H9 (cell line): ENCODE measurements at regions not wholly inside any gene's neighbourhood (a gene's known extent, or its start where the extent isn't known, plus 50 kb on each side); places are given as distances from the start of the nearest gene placed in this dataset.

ENCODE experiments used
- DNase-seq: peaks from one replicate; pipeline ENCODE4 v3.0.0-alpha.2; 2017
- H2AFZ ChIP-seq: one replicate; pipeline ENCODE4 v1.6.1; 2013; ENCODE audit warnings: mild to moderate bottlenecking, low read length, control low read depth, moderate library complexity
- H2AK5ac ChIP-seq: 2 replicates; pipeline ENCODE4 v1.6.1; 2013; ENCODE audit warnings: low read length, control low read depth, mixed read lengths; ENCODE audit not compliant: insufficient read length
- H2BK120ac ChIP-seq: one replicate; pipeline ENCODE4 v1.6.1; 2013; ENCODE audit warnings: low read depth, mild to moderate bottlenecking, low read length, control low read depth, inconsistent platforms; ENCODE audit not compliant: poor library complexity, severe bottlenecking
- H2BK12ac ChIP-seq: 2 replicates; pipeline ENCODE4 v1.6.1; 2013; ENCODE audit warnings: low read length, control low read depth, mixed read lengths, low read depth; ENCODE audit not compliant: insufficient read length
- H2BK15ac ChIP-seq: 2 replicates; pipeline ENCODE4 v1.6.1; 2013; ENCODE audit warnings: low read depth, low read length, control low read depth
- H2BK20ac ChIP-seq: one replicate; pipeline ENCODE4 v1.6.1; 2013; ENCODE audit warnings: low read depth, mild to moderate bottlenecking, low read length, control low read depth, inconsistent platforms; ENCODE audit not compliant: poor library complexity, severe bottlenecking
- H2BK5ac ChIP-seq: 2 replicates; pipeline ENCODE4 v1.6.1; 2013; ENCODE audit warnings: low read length, control low read depth, mixed read lengths; ENCODE audit not compliant: insufficient read length
- H3K14ac ChIP-seq: 2 replicates; pipeline ENCODE4 v1.6.1; 2013; ENCODE audit warnings: low read length, control low read depth; ENCODE audit not compliant: insufficient read depth
- H3K18ac ChIP-seq: 2 replicates; pipeline ENCODE4 v1.6.1; 2013; ENCODE audit warnings: low read depth, mild to moderate bottlenecking, mixed read lengths, low read length, control low read depth; ENCODE audit not compliant: insufficient read length
- H3K23ac ChIP-seq: 2 replicates; pipeline ENCODE4 v1.6.1; 2013; ENCODE audit warnings: low read length, control low read depth, mixed read lengths, low read depth; ENCODE audit not compliant: insufficient read length
- H3K23me2 ChIP-seq: 2 replicates; pipeline ENCODE4 v1.6.1; 2013; ENCODE audit warnings: low read depth, mild to moderate bottlenecking, mixed read lengths, low read length, control low read depth; ENCODE audit not compliant: insufficient read length, poor library complexity, severe bottlenecking
- H3K27ac ChIP-seq: 2 replicates; pipeline ENCODE4 v1.5.1; 2013; ENCODE audit warnings: low read length, control low read depth, mixed read lengths, low read depth; ENCODE audit not compliant: insufficient read length
- H3K27me3 ChIP-seq: 2 replicates; pipeline ENCODE4 v1.6.1; 2013; ENCODE audit warnings: low read length, control low read depth, inconsistent platforms; ENCODE audit not compliant: insufficient read depth
- H3K4ac ChIP-seq: 2 replicates; pipeline ENCODE4 v1.6.1; 2013; ENCODE audit warnings: low read depth, mild to moderate bottlenecking, control low read depth, inconsistent platforms, low read length, moderate library complexity
- H3K4me1 ChIP-seq: 2 replicates; pipeline ENCODE4 v1.6.1; 2013; ENCODE audit warnings: low read length, control low read depth, inconsistent platforms; ENCODE audit not compliant: insufficient read depth
- H3K4me2 ChIP-seq: 2 replicates; pipeline ENCODE4 v1.6.1; 2013; ENCODE audit warnings: low read length, control low read depth, mixed read lengths; ENCODE audit not compliant: insufficient read length, insufficient read depth
- H3K56ac ChIP-seq: 2 replicates; pipeline ENCODE4 v1.6.1; 2013; ENCODE audit warnings: low read depth, mild to moderate bottlenecking, mixed read lengths, low read length, control low read depth; ENCODE audit not compliant: insufficient read length
- H3K79me1 ChIP-seq: 2 replicates; pipeline ENCODE4 v1.6.1; 2013; ENCODE audit warnings: low read depth, mild to moderate bottlenecking, moderate library complexity, low read length, control low read depth, inconsistent platforms; ENCODE audit not compliant: insufficient read depth, poor library complexity, severe bottlenecking
- H3K79me2 ChIP-seq: 2 replicates; pipeline ENCODE4 v1.6.1; 2013; ENCODE audit warnings: low read length, control low read depth, inconsistent platforms; ENCODE audit not compliant: insufficient read depth
- H3K9ac ChIP-seq: 2 replicates; pipeline ENCODE4 v1.6.1; 2013; ENCODE audit warnings: low read length, control low read depth, mixed read lengths; ENCODE audit not compliant: insufficient read length; ENCODE audit errors: extremely low read depth
- H3K9me3 ChIP-seq: one replicate; pipeline ENCODE4 v1.6.1; 2013; ENCODE audit warnings: low read depth, low read length, inconsistent platforms; ENCODE audit not compliant: control insufficient read depth
- H3T11ph ChIP-seq: one replicate; pipeline ENCODE4 v1.6.1; 2013; ENCODE audit warnings: mild to moderate bottlenecking, low read length, control low read depth, inconsistent platforms
- H4K20me1 ChIP-seq: one replicate; pipeline ENCODE4 v1.6.1; 2013; ENCODE audit not compliant: control insufficient read depth, insufficient read length, insufficient read depth
- H4K5ac ChIP-seq: 2 replicates; pipeline ENCODE4 v1.6.1; 2013; ENCODE audit warnings: low read depth, mild to moderate bottlenecking, mixed read lengths, low read length, control low read depth; ENCODE audit not compliant: insufficient read length
- H4K8ac ChIP-seq: replicated peaks from 2 replicates; pipeline ENCODE4 v1.6.1; 2013; ENCODE audit warnings: low read length, control low read depth, mixed read lengths, low read depth; ENCODE audit not compliant: insufficient read length
- H4K91ac ChIP-seq: 2 replicates; pipeline ENCODE4 v1.6.1; 2013; ENCODE audit warnings: low read depth, mild to moderate bottlenecking, moderate library complexity, mixed read lengths, low read length, control low read depth; ENCODE audit not compliant: insufficient read length
- H3K27ac Mint-ChIP-seq, 3 experiments: 2 replicates in 2 of 3; 3 replicates in 1 of 3; pipeline ENCODE4 v1.8.0; 2020 to 2021; ENCODE audit warnings: mixed read lengths in 3 of 3, mild to moderate bottlenecking in 1 of 3, moderate library complexity in 1 of 3
- H3K27me3 Mint-ChIP-seq: 2 replicates; pipeline ENCODE4 v1.8.0; 2021; ENCODE audit warnings: low read depth, mild to moderate bottlenecking, moderate library complexity, mixed read lengths
- H3K36me3 Mint-ChIP-seq, 3 experiments: 2 replicates in 2 of 3; 3 replicates in 1 of 3; pipeline ENCODE4 v1.8.0; 2020 to 2021; ENCODE audit warnings: low read depth in 3 of 3, mixed read lengths in 3 of 3; ENCODE audit not compliant: insufficient read depth in 1 of 3
- H3K4me1 Mint-ChIP-seq, 2 experiments: 2 replicates each; pipeline ENCODE4 v1.8.0; 2020; ENCODE audit warnings: mixed read lengths in 2 of 2
- H3K4me3 Mint-ChIP-seq, 2 experiments: 2 replicates in 1 of 2; 3 replicates in 1 of 2; pipeline ENCODE4 v1.8.0; 2020 to 2021; ENCODE audit warnings: mild to moderate bottlenecking in 2 of 2, mixed read lengths in 2 of 2, moderate library complexity in 1 of 2
- H3K9me3 Mint-ChIP-seq, 2 experiments: 2 replicates in 1 of 2; 3 replicates in 1 of 2; pipeline ENCODE4 v1.8.0; 2020; ENCODE audit warnings: mild to moderate bottlenecking in 2 of 2, mixed read lengths in 2 of 2, moderate library complexity in 1 of 2
- WGBS: extraction: QIAGEN DNeasy Blood & Tissue Kit; methylation state at CpG from one replicate; pipeline ENCODE4 v1.1.7; 2013; ENCODE audit warnings: missing lambda C conversion rate, low lambda C conversion rate, mixed read lengths; ENCODE audit not compliant: insufficient read length; ENCODE audit errors: extremely low coverage; 5-methylcytosine and 5-hydroxymethylcytosine counted together
- TF ChIP-seq, protein P1 (sequence below): fragments of 200-600 bp; sonication (generic); conservative IDR thresholded peaks from 3 replicates; pipeline ENCODE4 v1.8.0; 2021; ENCODE audit warnings: antibody characterized with exemption, mild to moderate bottlenecking

DNA sequence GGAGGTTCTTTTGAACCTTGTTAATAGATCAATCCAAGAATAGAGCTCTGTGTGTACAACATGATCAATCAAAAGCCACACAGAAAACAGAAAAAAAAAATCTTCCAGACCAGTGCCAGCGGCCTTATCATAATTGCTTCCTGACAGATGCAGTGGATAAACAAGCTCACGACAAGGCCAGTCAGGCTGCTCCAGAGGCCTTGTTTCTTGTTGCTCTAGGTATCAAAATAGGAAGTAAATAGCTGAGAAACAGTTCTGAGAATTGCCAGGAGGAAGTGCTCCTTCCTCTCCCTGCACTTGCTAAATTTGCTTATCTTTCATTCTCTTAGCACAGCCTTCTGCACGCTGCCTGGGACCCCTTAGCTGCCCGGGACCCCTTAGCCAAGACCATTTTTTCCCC is 199.0 kb upstream of the TARS1 start:
- Histone ChIP-seq H4K8ac (no peak overlapping the region), H2BK20ac (no peak overlapping the region), H3K23me2 (no peaks in the 10 kb centered on the region), H3K14ac (no peak overlapping the region), H3K27ac (no peak overlapping the region), H3T11ph (no peak overlapping the region), H3K79me2 (no peaks in the 10 kb centered on the region), H2BK5ac (no peak overlapping the region), H3K79me1 (no peaks in the 10 kb centered on the region), H3K9ac (no peak overlapping the region), H2AK5ac (no peak overlapping the region), H2AFZ (no peak overlapping the region), H3K18ac (no peak overlapping the region), H4K91ac (no peak overlapping the region), H4K20me1 (no peaks in the 10 kb centered on the region), H3K27me3 (no peaks in the 10 kb centered on the region), H3K23ac (no peak overlapping the region), H2BK15ac (no peak overlapping the region), H2BK12ac (no peak overlapping the region), H2BK120ac (no peak overlapping the region), H3K4me2 (no peak overlapping the region), H3K4ac (no peak overlapping the region), H3K4me1 (no peaks in the 10 kb centered on the region), H3K56ac (no peak overlapping the region), H4K5ac (no peak overlapping the region), H3K9me3 (no peaks in the 10 kb centered on the region)
- no peaks in the 10 kb centered on the region for H3K36me3 Mint-ChIP-seq
- no peak overlapping the region for H3K27ac Mint-ChIP-seq
- H3K4me3 Mint-ChIP-seq, result no peak overlapping the region
- H3K4me1 Mint-ChIP-seq, result no peaks in the 10 kb centered on the region
- TF ChIP-seq, protein P1, sequence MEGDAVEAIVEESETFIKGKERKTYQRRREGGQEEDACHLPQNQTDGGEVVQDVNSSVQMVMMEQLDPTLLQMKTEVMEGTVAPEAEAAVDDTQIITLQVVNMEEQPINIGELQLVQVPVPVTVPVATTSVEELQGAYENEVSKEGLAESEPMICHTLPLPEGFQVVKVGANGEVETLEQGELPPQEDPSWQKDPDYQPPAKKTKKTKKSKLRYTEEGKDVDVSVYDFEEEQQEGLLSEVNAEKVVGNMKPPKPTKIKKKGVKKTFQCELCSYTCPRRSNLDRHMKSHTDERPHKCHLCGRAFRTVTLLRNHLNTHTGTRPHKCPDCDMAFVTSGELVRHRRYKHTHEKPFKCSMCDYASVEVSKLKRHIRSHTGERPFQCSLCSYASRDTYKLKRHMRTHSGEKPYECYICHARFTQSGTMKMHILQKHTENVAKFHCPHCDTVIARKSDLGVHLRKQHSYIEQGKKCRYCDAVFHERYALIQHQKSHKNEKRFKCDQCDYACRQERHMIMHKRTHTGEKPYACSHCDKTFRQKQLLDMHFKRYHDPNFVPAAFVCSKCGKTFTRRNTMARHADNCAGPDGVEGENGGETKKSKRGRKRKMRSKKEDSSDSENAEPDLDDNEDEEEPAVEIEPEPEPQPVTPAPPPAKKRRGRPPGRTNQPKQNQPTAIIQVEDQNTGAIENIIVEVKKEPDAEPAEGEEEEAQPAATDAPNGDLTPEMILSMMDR, result no peak
- H3K9me3 Mint-ChIP-seq, result no peaks in the 10 kb centered on the region
- no CpG with 5 or more reads among the region's 4 CpGs for WGBS
- no peaks in the 10 kb centered on the region for H3K27me3 Mint-ChIP-seq
- no peak for DNase-seq
